Limb (tissue), 2 donors: ENCODE measurements at regions not wholly inside any gene's neighbourhood (a gene's known extent, or its start where the extent isn't known, plus 50 kb on each side); places are given as distances from the start of the nearest gene placed in this dataset.
"Not testable (repeated sequence)": the region's sequence is repeated elsewhere in the genome, so short reads cannot be mapped to it uniquely, and the experiment has no call there.

Experiments used
- DNase-seq, 2 donors: peaks; one replicate each; pipeline ENCODE4 v3.0.0-alpha.2; 2016; ENCODE audit errors: extremely low spot score in 2 of 2

GRCh38 chr10:84571146-84571545 is 242.8 kb downstream of the CCSER2 start:
- DNase-seq = no peak

- no peak for DNase-seq
Observed at GRCh38 chr10:84574102-84574501, 245.7 kb downstream of the CCSER2 start.

- no peak for DNase-seq
Observed at GRCh38 chr10:84581976-84582375, 253.6 kb downstream of the CCSER2 start.

GRCh38 chr10:84583501-84583900 is 255.1 kb downstream of the CCSER2 start:
- peak in 1 of 2 donors; percentile 13 for DNase-seq

GRCh38 chr10:84587789-84588188 is 259.4 kb downstream of the CCSER2 start:
- no peak for DNase-seq

GRCh38 chr10:84588426-84588825 is 260.0 kb downstream of the CCSER2 start:
- no peak for DNase-seq

- DNase-seq = no peak
Observed at GRCh38 chr10:84588971-84589370, 260.6 kb downstream of the CCSER2 start.

GRCh38 chr10:84589526-84590205 is 261.3 kb downstream of the CCSER2 start:
- DNase-seq = no peak

- DNase-seq = no peak
Observed at GRCh38 chr10:84590327-84591193, 262.2 kb downstream of the CCSER2 start.

- DNase-seq = peak; percentile 7 to 55
Observed at GRCh38 chr10:84593506-84593905, 265.1 kb downstream of the CCSER2 start.

- no peak for DNase-seq
Observed at GRCh38 chr10:84596585-84596984, 268.2 kb downstream of the CCSER2 start.

GRCh38 chr10:84599254-84599653 is 270.9 kb downstream of the CCSER2 start:
- DNase-seq = no peak

GRCh38 chr10:84600947-84601346 is 272.6 kb downstream of the CCSER2 start:
- no peak for DNase-seq

GRCh38 chr10:84602543-84602942 is 274.2 kb downstream of the CCSER2 start:
- DNase-seq = not testable (repeated sequence)

GRCh38 chr10:84603971-84604370 is 275.6 kb downstream of the CCSER2 start:
- no peak for DNase-seq

- DNase-seq = no peak
Observed at GRCh38 chr10:84605802-84606201, 277.4 kb downstream of the CCSER2 start.

- no peak for DNase-seq
Observed at GRCh38 chr10:84606428-84606827, 278.0 kb downstream of the CCSER2 start.

- no peak for DNase-seq
Observed at GRCh38 chr10:84607044-84607443, 278.7 kb downstream of the CCSER2 start.

GRCh38 chr10:84607523-84607922 is 279.1 kb downstream of the CCSER2 start:
- no peak for DNase-seq

GRCh38 chr10:84608126-84608525 is 279.7 kb downstream of the CCSER2 start:
- no peak for DNase-seq

GRCh38 chr10:84613336-84614021 is 285.1 kb downstream of the CCSER2 start:
- DNase-seq = peak; percentile 41 to 72

GRCh38 chr10:84626397-84627087 is 298.2 kb downstream of the CCSER2 start:
- no peak for DNase-seq
